ENCODE measurements at regions not wholly inside any gene's neighbourhood (a gene's known extent, or its start where the extent isn't known, plus 50 kb on each side); places are given as distances from the start of the nearest gene placed in this dataset.
"Not testable (repeated sequence)": the region's sequence is repeated elsewhere in the genome, so short reads cannot be mapped to it uniquely, and the experiment has no call there.

DNA sequence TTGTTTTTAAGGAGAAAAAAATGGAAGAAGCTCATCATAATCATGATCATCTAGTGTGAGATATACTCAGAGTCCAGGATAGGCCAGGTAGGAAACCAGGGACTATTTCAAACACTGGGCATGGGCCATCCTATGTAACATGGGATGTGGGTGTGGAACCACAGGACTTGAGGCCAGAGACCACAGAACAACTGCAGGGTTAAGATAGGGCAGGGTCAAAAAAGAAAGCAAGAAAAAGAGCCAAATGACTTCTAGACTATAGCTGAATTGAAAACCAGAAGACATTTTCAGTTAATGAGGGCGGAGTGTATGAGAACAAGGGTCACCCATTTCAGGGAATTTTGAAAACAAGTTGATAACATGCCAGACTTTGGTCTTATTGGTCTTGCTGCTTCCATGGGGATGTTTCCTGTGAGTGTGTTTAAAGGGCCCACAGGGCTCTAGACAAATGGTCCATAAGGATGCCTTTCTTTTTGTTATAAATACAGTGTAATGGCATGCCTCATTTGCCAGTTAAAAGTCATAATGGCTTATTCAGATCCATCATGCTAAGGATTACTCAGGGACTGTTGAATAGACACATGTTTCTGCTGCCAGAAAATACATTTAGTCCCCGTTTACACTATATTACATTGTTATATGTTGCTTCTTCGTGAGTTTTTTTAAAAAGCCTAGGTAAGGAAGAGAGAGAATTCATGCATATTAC, 182.0 kb upstream of the C21orf91 start:
- no peak for DNase-seq (ENCODE audit: low spot score in 2 of 2)
- TF ChIP-seq, protein P1, sequence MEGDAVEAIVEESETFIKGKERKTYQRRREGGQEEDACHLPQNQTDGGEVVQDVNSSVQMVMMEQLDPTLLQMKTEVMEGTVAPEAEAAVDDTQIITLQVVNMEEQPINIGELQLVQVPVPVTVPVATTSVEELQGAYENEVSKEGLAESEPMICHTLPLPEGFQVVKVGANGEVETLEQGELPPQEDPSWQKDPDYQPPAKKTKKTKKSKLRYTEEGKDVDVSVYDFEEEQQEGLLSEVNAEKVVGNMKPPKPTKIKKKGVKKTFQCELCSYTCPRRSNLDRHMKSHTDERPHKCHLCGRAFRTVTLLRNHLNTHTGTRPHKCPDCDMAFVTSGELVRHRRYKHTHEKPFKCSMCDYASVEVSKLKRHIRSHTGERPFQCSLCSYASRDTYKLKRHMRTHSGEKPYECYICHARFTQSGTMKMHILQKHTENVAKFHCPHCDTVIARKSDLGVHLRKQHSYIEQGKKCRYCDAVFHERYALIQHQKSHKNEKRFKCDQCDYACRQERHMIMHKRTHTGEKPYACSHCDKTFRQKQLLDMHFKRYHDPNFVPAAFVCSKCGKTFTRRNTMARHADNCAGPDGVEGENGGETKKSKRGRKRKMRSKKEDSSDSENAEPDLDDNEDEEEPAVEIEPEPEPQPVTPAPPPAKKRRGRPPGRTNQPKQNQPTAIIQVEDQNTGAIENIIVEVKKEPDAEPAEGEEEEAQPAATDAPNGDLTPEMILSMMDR (IDR thresholded peaks at IDR 0.05), result no peak
- TF ChIP-seq POLR2A (IDR thresholded peaks at IDR 0.05), result no peak
- H3K4me3 ChIP-seq (ENCODE audit: low read depth, poor library complexity, severe bottlenecking), result no peak overlapping the region
- intact Hi-C loops (cut with DNase I; ENCODE audit: low total_unique reads), result no loop called here
- WGBS, 2 donors, result 82 to 86% methylated on average over 3 of the region's 3 CpGs

DNA sequence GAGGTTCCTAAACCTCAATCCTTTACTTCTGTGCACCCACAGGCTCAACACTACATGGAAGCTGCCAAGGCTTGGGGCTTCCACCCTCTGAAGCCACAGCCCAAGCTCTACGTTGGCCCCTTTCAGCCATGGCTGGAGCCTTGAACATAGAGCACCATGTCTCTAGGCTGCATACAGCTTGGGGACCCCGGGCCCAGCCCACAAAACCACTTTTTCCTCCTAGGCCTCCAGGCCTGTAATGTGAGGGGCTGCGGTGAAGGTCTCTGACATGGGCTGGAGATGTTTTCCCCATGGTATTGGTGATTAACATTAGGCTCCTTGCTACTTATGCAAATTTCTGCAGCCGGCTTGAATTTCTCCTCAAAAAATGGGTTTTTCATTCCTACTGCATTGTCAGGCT, 179.4 kb upstream of the C21orf91 start:
- intact Hi-C loops (cut with DNase I; ENCODE audit: low total_unique reads); H3K4me3 ChIP-seq (ENCODE audit: low read depth, poor library complexity, severe bottlenecking); DNase-seq (ENCODE audit: low spot score in 2 of 2): not testable (repeated sequence)
- whole genome bisulfite sequencing, 2 donors, result 93 to 95% methylated on average over 4 of the region's 4 CpGs

DNA sequence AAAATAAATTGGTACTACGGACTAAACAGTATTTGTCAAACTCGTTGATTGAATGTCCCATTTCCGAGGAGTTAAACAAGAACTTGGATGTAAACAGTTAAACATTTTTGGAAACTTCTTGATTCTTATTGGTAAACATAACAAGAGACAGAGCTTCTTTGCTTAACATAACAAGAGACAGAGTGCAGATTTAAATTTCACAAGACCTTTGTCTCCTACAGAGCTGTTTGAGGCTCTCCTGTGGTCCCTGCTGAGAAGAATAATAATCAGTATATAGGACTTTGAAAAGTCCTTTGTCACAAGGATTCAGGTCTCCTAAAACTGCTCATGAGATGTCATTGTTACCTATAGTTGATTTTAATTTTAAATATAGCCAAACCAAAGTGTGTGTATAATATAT, 170.6 kb upstream of the C21orf91 start:
- TF ChIP-seq, protein P1 (IDR thresholded peaks at IDR 0.05), result no peak
- no peak for TF ChIP-seq POLR2A (IDR thresholded peaks at IDR 0.05)
- H3K4me3 ChIP-seq (ENCODE audit: low read depth, poor library complexity, severe bottlenecking), result no peak overlapping the region
- WGBS, 2 donors, result 77 to 83% methylated on average over 3 of the region's 3 CpGs
- no peak for DNase-seq (ENCODE audit: low spot score in 2 of 2)
- intact Hi-C loops (cut with DNase I; ENCODE audit: low total_unique reads), result no loop called here

DNA sequence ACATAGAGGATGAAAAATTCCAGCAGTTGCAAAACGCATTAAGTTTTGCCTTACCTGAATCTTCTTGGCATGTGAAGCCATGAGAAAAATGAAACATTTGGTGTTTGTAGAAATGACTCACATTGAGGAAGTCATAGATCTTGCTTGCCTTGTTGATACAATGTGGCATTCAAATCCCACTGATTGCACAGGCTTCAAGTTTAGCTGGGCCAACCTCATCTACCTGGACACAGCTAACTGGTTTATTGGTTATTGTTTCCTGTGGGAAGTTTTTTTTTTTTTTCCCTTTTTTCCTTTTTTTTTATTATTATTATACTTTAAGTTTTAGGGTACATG, 168.9 kb upstream of the C21orf91 start:
- TF ChIP-seq, protein P1 (IDR thresholded peaks at IDR 0.05), result no peak
- TF ChIP-seq POLR2A (IDR thresholded peaks at IDR 0.05), result no peak

DNA sequence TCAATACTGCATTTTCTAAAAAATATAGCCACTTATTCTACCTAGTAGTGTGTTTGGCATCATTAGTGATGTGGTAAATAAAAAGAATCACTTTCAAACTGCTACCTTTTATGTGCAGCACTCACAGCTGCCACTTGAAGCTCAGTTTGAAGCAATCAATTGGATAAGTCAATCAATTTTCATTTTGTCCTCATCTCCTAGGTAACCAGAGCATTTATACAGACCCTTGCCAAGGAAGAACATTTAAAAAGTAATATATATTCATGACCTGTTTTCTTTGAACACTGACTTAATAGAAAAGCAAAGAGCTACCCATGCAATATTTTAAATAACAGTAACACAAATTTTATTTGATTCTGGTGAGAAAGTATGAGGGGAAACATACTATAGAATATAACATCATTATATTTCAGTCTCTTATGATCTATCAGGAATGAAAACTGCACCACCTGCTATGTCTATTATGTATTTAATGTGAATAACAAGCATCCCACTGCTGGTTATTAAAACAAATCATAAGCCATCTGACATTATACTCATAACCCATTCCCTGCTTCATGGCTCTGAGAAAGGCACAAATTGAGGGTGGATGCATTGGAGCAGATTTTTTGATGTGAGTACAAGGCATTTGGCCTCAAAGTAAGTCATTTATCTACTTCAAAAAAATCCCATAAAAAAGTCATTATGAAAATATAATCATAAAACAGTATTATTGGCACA, 168.4 kb upstream of the C21orf91 start:
- no peak for DNase-seq (ENCODE audit: low spot score in 2 of 2)
- TF ChIP-seq POLR2A (IDR thresholded peaks at IDR 0.05), result no peak
- TF ChIP-seq, protein P1 (IDR thresholded peaks at IDR 0.05), result no peak
- H3K4me3 ChIP-seq (ENCODE audit: low read depth, poor library complexity, severe bottlenecking), result no peak overlapping the region
- intact Hi-C loops (cut with DNase I; ENCODE audit: low total_unique reads), result no loop called here

More for the DNA sequence above, 168.9 kb upstream of the C21orf91 start:
- 35 to 36% methylated on average over 1 of the region's 1 CpG for WGBS, 2 donors
- no peak for DNase-seq (ENCODE audit: low spot score in 2 of 2)
- H3K4me3 ChIP-seq (ENCODE audit: low read depth, poor library complexity, severe bottlenecking), result no peak overlapping the region
- intact Hi-C loops (cut with DNase I; ENCODE audit: low total_unique reads), result no loop called here

DNA sequence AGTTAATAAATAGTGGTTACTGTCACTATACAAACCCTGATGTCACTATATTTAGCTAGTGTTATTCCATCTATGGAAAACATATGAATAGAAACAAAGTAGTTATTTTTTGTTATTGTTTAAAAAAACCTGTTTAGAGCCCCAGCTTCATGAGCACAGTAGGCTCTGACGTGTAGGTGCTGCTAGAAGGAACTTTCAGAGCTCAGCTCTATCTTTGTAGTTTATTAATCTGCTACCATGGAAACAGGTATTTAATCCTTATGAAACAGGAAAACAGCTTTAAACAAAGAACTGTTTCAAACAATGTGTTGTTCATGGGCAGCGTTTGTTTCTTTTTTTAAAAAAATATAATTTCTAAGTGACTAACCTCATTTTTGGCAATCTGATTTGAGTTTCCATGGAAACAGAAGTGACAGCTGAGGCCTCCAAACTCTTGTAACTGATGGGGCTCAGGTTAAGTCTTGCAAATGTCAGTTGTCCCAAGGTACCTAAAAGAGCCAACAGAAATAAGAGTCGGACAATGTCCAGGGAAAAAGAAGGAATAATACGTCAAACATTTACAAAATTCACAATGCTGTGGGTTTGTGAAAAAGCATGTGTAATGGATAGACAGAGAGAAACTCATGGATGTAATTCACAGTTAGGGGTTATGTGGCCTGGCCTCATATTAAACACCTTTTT, 162.0 kb upstream of the C21orf91 start:
- H3K4me3 ChIP-seq (ENCODE audit: low read depth, poor library complexity, severe bottlenecking), result no peak overlapping the region
- 63 to 74% methylated on average over 4 of the region's 4 CpGs for WGBS, 2 donors
- no peak for TF ChIP-seq POLR2A (IDR thresholded peaks at IDR 0.05)
- TF ChIP-seq, protein P1 (IDR thresholded peaks at IDR 0.05), result no peak
- intact Hi-C loops (cut with DNase I; ENCODE audit: low total_unique reads), result no loop called here
- no peak for DNase-seq (ENCODE audit: low spot score in 2 of 2)

All from lower leg skin (tissue), 4 donors.